Stimulated activated CD8-positive, alpha-beta memory T cell treated with anti-CD3 and anti-CD28 coated beads, Interleukin-4, amount 100 ng/mL, for 24 hours (primary cell): ENCODE measurements at regions not wholly inside any gene's neighbourhood (a gene's known extent, or its start where the extent isn't known, plus 50 kb on each side); places are given as distances from the start of the nearest gene placed in this dataset.
"Not testable (repeated sequence)": the region's sequence is repeated elsewhere in the genome, so short reads cannot be mapped to it uniquely, and the experiment has no call there.

Experiments
- DNase-seq: peaks from one replicate; pipeline ENCODE4 v3.0.0-alpha.2; 2020; ENCODE audit warnings: low read depth

DNA sequence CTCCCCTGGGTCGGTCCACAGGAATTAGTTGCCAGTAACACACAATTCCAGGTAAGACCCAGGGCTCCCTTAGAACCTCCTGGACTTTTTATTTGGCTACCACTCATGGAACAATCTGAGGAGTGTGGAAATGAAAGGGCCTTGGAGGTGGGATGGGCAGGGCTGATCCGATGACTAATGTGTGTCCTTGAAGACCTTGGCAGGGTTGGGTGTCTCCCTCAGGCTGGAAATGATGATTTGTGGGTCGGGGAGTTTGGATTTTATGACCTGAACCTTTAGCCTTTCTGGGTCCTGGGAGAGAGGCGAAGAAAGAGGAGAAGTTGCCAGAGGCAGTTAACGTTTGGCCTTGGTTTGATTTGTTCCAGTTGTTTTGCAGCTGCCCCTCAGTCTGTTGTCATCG, 425.0 kb downstream of the MID1IP1 start:
- no peak for DNase-seq

DNA sequence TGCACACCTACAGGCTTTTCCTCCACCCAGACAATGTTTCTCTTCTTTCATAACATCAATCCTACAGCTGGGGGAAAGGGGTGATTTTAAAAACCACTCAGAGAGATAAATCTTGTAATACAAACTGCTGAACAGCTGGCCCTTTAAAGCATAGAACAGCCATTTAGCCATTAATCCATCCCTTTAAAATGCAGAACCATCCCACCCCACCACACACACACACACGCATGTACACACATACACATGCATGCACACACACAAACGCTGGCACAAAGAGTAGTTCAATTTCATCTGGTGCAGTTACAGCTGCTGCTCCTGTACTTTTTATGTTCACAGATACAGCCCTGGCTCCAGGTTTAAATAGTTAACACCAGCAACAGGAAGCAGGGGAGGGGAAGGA, 426.1 kb downstream of the MID1IP1 start:
- DNase-seq: no peak

DNA sequence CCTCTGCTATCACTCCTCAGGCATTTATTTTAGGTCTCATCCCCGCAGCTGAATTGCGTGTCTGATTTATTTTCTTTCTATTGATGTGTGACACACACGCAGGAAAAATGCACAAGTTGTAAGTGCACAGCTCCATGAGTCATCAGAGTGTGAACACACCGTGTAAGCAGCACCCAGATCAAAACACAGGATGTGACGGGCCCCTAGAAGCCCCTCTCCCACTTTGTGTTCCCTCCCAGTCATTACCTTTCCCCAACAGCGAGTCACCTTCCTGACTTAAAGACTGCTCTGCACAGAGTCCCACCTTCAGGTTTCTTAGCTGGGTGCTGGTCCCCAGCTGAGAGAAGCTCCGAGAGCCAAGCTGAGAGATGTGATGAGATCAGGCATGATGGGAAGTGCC, 436.7 kb downstream of the MID1IP1 start:
- DNase-seq: no peak

DNA sequence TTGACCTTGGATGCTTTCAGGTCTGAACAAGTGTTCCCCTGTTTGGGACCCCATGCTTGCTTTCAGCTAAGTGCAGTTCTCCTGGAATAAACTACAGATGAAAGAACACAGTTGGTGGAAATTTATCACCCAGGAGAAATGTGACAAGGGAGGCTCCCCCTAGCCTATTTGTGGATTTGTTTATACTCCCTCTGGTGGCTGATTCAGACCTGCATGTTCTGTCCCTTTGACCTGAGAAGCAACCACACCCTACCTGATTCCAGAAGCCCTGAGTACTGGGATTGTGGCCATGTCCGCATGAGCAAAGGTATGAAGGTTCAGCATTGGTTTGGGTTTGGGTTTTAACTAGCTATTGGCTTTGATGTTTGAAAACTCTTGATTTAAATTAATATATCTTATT, 440.9 kb downstream of the MID1IP1 start:
- no peak for DNase-seq

DNA sequence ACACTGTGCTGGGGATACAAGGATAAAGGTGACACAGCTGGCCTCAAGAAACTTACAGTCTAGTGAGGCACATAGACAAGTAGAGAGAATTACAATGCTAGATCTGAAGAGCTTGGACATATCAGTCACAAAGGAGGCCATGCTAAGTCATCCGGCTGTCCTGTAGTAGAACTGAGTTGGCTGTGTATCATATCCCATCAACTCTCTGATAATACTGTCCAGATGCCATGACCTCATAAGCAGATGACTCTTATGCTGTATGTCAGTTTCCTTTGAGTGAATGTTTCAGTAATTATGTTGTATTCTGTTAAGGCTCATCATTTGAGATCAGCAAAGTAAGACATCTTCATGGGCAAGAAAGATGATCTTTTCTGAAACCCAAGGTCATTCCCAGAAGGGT, 442.9 kb downstream of the MID1IP1 start:
- DNase-seq: no peak

DNA sequence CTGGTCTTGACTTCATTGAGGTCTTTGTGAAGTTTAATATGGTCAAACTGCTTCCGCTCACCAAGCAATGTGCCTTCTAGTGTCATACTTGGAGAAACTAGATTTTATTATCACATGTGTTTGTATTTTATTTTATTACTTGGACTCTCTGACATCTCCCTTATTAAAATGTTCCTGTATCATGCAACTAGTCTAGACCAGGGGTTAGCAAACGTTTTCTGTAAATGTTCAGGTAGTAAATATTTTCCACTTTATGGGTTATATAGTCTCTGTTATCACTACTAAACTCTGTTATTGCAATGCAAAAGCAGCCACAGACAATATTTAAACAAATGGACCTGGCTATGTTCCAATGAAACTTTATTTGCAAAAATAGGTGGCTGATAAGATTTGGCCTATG, 443.8 kb downstream of the MID1IP1 start:
- DNase-seq: no peak

DNA sequence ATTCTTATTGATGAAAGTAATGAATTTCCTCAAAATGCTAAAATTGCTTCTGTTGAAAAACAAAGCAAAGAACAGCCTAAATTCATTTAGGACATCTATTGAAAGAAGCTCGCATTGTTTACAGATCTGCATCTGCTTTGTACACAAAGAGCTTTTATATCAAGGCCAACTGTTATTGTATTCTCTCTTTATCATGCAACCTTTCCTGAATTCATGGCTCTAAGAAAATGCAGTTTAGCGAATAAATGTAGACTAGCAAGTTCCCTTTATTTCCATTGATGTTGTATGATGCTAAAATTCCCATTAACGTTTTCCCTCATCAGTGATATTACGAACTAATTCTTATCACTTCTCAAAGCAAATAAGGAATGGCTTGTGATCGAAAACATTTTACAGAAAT, 446.3 kb downstream of the MID1IP1 start:
- no peak for DNase-seq

DNA sequence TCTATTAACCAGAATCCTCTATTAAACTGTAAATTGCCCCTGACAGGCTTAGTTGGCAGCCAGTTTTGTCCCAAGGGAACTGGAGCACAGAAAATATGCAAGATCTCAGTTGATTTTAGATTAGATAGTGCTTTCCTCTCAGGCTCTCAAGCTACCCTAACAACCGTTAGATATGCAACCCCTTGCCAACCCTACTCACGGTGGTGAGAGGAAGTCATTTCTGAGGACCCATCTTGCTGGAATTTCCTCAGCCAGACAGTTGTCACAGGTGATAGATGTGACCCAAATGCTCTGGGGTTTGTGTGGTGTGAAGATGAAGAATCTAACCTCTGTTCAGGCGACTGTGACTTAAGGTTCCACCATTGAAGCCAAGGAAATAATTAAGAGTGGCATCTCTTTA, 447.1 kb downstream of the MID1IP1 start:
- DNase-seq: no peak

DNA sequence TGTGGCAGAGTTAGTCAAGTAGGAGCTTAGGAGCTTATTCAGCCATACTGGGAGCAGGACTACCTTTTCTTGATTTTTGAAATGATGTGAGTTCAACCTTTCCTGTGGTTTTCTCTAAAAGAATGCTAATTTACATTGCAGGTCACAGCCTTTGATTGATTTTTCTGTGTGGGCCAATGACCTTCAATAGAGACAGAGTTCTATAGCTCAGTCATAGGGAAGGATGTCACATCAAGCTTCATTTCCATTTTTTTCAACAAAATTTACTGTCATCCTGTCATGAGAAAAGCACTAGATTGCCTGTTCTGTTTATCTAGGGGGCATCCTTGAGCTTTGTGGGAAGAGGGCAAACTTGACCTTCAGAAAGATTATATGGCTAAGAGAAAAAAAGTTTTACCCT, 448.7 kb downstream of the MID1IP1 start:
- no peak for DNase-seq

DNA sequence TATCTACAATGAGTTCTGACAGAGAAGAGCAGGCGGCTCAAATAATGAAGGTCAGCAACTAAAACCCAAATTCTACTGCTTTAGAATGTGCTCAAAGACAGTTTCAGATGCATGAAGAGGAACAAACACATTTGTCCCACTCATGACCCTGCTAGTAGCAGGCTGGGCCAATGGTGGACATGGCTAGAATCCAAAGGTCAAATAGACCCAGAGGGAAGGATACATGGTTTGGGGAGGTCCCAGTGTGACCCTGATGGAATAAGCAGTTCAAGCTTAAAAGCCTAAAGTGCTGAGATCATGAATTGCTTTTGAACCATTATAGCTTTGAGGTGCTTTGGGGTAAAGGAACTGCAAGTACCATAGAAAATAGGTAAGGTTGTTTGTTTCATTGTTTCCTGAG, 450.7 kb downstream of the MID1IP1 start:
- no peak for DNase-seq

DNA sequence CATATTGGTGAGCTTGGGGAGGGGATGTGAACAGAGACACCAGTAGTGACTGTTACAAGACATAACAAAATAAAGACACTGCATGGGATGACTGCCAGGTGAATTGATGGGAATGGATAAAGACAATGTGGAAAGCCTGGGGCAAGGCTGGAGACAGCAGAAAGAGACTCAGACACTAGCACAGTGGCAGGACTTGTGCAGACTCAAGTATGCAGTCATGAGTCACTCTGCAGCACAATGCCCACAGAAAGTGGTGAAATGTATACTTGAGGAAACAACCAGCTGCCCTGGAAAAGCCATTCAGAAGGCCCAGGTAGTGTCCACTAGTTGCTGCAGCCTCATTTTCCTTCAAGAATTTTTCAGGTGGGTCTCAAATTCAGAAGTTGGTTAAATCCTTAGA, 452.3 kb downstream of the MID1IP1 start:
- no peak for DNase-seq

DNA sequence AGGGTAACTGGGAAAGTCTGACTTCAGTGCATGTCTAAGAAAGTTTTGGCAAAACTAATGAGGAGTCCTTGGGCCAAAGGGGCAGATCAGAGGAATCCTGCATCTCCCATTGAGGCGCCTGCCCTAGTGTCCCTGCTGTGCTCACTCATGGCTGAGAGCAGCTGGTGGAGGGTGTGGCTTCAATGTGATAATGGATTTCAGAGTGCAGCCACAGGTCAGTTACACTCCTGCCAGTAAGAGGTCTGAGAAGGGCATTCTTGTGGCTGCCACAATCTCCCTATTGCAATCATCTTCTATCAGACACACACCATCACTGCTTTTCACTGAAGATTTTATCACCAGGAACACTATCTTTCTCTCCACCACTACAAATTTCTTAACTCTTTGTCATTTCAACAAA, 457.1 kb downstream of the MID1IP1 start:
- no peak for DNase-seq

DNA sequence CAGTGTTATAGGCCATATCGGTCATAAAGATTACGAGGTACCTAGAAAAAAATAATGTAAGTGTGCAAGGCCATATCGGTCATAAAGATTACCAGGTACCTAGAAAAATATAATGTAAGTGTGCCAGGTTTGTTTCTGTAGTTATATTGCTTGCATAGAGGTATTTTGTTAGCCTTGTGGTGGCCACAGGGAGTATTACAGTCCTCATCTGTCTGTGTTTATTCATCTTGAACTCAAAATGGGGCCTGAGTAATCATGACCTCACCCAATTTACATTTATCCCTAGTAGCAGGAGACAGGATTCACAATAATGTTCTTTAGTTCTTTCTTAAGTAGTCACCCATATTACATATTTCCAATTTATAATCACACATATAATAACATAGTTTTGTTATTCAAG, 459.7 kb downstream of the MID1IP1 start:
- no peak for DNase-seq

DNA sequence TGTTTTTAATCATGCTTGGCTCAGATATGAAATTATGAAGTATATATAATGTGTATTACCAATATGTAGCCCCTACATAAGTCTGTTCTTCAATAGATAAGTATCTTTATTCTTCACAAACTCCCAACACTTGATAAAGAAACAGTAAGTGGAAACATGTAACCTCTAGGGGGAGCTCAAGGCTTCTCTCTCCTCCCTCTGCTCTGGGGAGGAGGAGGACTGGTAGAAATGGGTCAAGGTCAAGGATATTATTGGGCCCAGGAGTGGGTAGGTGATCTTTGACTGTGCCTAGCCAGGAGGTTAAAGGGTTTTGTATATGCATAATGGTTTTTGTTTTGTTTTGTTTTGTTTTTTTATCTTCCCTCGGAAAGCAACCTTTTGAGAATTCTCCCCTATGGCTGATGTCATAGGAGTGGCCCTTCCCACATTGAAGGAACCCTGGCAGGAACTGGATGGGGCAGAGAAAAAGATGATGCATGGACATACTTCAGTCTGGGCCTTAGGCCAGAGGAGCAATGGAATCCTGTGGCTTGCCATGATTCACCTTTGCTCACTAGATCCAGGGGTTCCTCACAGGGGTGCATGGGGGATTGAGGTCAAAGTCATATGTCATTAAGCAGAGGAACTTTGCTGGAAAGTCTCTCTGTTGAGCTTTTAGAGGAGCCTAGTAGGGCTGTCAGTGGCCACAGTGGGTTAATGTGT, 460.3 kb downstream of the MID1IP1 start:
- DNase-seq: no peak

DNA sequence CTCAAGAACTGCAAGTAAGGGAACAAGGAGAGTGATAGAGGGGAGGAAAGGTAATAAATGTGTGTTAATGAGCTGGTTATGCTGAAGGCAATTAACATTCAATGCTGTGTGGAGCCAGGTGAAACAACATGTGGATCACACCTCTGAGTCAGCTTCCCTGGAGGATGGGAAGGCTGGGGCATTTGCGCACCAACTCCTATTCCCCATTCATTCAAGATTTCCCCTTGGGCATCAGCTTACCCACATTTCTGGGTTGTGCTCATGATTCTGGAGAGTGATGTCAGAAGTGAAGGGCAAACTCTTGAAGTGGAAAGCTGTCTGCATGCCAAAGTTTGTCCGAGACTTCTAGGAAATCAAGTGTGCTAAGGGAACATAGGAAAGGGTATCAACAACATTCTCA, 461.4 kb downstream of the MID1IP1 start:
- DNase-seq: no peak

DNA sequence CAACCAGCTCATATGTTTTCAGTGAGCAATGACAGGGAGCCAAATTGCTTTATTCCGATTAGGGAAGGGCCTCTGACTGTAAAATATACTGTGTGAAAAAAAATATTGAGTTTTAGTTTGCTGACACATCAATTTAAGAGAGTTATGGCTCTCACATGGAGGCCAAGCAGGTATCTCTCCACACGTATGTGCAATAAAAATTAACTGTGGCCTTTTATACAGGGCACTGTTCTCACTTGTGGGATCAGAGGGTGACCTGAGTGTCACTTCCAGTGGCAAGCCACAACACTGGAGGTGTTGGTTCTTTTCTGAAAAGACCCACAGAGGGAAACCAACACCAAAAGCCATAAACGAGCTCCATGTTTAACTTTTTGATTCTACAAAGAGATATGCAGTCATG, 462.8 kb downstream of the MID1IP1 start:
- DNase-seq: no peak

DNA sequence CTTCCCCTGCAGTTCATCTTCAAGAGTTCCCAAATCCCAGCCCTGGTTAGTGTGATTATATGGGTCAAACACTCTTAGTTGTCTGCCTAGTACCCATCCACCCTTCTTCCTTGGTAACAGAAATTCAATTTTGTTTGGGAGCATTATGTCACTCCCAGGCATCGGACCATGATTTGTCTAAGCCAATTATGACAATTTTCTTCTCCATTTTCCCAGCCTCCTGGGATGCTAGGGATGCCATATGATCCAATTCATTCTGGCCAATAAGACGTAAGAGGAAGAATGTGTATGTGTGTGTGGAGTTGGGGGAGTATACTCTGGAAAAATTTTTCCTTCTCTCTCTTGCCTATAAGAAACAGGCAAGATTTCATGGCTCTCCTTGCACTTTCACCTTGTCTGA, 465.9 kb downstream of the MID1IP1 start:
- no peak for DNase-seq

DNA sequence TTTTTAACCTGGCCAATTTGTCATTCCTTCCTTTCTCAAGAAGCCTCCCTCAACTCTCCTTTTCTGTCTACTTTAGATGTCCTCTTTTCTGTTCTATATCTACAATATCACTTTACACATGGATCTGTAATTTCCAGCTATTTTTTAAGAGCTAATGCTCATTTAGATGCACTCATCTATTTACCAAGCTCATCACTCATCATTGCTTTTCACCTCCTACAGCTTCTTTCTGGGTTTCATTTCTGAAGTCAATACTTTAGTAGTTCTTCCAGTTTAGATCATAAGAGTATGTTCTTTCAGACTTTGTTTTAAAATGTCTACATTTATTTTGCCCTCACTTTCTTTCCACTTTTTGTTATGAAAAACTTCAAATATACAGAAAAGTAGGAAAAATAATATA, 466.9 kb downstream of the MID1IP1 start:
- no peak for DNase-seq

DNA sequence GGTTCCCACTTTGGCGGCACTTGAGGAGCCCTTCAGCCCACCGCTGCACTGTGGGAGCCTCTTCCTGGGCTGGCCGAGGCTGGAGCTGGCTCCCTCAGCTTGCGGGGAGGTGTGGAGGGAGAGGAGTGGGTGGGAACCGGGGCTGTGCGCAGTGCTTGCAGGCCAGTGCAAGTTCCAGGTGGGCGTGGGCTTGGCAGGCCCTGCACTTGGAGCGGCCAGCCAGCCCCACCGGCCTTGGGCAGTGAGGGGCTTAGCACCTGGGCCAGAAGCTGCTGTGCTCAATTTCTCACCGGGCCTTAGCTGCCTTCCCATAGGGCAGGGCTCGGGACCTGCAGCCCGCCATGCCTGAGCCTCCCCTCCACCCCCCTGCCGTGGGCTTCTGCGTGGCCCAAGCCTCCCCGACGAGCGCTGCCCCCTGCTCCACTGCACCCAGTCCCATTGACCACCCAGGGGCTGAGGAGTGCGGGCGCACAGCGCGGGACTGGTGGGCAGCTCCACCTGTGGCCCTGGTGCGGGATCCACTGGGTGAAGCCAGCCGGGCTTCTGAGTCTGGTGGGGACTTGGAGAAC, 474.3 kb downstream of the MID1IP1 start:
- DNase-seq: no peak

DNA sequence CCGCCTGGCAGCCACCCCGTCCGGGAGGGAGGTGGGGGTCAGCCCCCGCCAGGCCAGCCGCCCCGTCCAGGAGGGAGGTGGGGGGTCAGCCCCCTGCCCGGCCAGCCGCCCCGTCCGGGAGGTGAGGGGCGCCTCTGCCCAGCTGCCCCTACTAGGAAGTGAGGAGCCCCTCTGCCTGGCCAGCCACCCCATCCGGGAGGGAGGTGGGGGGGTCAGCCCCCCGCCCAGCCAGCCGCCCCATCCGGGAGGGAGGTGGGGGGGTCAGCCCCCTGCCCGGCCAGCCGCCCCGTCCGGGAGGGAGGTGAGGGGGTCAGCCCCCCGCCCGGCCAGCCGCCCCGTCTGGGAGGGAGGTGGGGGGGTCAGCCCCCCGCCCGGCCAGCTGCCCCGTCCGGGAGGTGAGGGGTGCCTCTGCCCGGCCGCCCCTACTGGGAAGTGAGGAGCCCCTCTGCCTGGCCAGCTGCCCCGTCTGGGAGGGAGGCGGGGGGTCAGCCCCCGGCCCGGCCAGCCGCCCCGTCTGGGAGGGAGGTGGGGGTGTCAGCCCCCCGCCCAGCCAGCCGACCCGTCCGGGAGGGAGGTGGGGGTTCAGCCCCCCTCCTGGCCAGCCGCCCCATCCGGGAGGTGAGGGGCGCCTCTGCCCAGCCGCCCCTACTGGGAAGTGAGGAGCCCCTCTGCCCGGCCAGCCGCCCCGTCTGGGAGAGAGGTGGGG, 476.6 kb downstream of the MID1IP1 start:
- DNase-seq: not testable (repeated sequence)

DNA sequence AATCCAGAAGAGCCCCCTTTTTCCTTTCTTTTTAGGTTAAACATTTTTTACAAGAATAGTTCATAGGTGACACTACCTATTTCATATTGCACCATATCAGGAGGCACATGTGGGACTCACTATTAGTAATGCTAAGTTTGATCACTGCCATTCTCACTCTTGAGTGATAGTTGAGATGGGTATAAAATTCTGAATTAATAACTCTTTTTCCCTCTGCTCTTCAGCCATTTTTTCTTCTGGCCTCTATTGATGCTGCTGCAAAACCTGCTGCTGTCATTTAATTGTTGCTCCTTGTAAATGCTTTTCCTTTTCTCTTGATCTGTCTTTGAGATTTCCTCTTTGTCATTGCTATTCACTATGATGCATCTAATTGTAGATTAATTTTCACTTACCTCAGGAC, 482.0 kb downstream of the MID1IP1 start:
- DNase-seq: no peak

DNA sequence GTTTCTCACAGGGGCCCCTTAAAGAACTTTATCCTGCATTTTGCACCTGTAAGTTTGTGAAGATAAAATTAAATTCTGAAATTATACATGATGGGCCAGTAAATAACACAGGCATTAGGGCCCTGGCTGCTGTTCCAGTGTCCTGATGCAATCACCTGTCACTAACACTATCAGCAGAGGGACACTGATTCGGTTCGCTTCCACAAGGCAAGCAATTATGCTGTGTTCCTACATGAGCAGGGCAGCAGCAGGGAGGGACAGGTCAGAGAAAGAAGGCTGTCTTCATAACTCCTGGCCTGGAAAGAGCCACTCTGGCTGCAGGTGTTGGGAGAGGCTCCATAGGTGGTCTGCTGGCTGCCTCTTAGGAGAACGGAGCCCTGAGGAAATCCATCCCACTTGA, 487.3 kb downstream of the MID1IP1 start:
- no peak for DNase-seq

DNA sequence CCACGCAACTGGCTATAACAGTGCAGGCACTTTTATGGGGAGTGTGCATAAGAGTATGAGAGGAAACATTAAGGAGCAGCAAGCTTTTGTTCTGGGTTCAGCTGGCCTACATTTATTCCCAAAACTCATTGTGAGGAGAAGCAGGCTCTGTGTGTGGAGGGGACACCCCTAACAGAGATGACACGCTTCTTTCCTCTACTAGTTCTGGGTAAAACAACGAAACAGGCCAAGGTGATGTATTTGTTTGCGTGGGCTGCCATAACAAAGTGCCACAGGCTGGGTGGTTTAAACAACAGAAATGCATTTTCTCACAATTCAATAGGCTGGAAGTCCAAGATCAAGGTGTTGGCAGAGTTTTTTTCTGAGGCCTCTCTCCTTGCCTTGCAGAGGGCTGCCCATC, 488.6 kb downstream of the MID1IP1 start:
- no peak for DNase-seq

DNA sequence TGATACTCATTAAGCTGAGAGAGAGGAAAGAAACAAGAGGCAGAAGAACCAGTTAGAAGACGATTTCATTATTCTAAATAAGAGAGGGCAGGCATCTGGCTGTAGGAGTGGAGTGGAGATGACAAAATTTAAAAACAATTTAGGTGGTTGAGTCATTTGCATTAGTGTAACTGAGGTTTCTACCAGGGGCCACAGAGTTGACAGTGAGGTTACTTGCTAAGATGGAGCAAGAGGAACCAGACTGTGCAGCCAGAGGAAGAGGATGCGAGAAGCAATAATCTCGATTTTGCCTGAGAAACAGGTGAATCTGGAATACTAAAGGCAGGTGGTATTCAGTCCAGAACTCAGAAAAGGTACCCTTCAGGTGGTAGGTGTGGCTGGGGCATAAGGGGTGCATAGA, 491.9 kb downstream of the MID1IP1 start:
- no peak for DNase-seq
